A549 (cell line): ENCODE measurements at regions not wholly inside any gene's neighbourhood (a gene's known extent, or its start where the extent isn't known, plus 50 kb on each side); places are given as distances from the start of the nearest gene placed in this dataset.
"Not testable (repeated sequence)": the region's sequence is repeated elsewhere in the genome, so short reads cannot be mapped to it uniquely, and the experiment has no call there.

ENCODE experiments used
- CTCF ChIP-seq: fragments of >200 bp; sonication (Bioruptor Twin); formaldehyde crosslinking; IDR thresholded peaks from 3 replicates; pipeline ENCODE4 v1.5.1; 2016
- HDAC2 ChIP-seq: fragments of 200-600 bp; sonication (generic); IDR thresholded peaks from 2 replicates; pipeline ENCODE4 v1.6.1; 2016
- HMGXB4 ChIP-seq: fragments of 250-450 bp; sonication (Bioruptor Pico); IDR thresholded peaks from 2 replicates; pipeline ENCODE4 v1.5.0; 2021; ENCODE audit warnings: mild to moderate bottlenecking, moderate library complexity, borderline replicate concordance
- HOXA7 ChIP-seq: fragments of 250-450 bp; sonication (Bioruptor Pico); IDR thresholded peaks from 2 replicates; pipeline ENCODE4 v1.5.0; 2020; ENCODE audit warnings: mild to moderate bottlenecking, moderate library complexity
- MAFK ChIP-seq: fragments of 450-650 bp; IDR thresholded peaks from 2 replicates; pipeline ENCODE4 v1.6.1; 2014; ENCODE audit not compliant: partially characterized antibody
- PHF8 ChIP-seq: fragments of 200-600 bp; sonication (generic); IDR thresholded peaks from 2 replicates; pipeline ENCODE4 v1.6.1; 2016; ENCODE audit warnings: low read depth, mild to moderate bottlenecking, antibody characterized with exemption, moderate library complexity, borderline replicate concordance
- POLR2A ChIP-seq: IDR thresholded peaks from 2 replicates; pipeline ENCODE4 v1.6.1; 2012; ENCODE audit warnings: mild to moderate bottlenecking, low read length

- not testable (repeated sequence) for TF ChIP-seq CTCF; POLR2A; HMGXB4 (CRISPR knock-in tag); MAFK; PHF8; HDAC2; HOXA7
Observed at GRCh38 chr4:145255311-145255710, 74.9 kb upstream of the OTUD4 start.
